Gastroesophageal sphincter (tissue), 4 donors: ENCODE measurements at regions not wholly inside any gene's neighbourhood (a gene's known extent, or its start where the extent isn't known, plus 50 kb on each side); places are given as distances from the start of the nearest gene placed in this dataset.

ENCODE experiments used
- ATAC-seq: fragments of 150-250 bp; one replicate; pipeline ENCODE4 v1.9.1; 2016; ENCODE audit warnings: mild to moderate bottlenecking, moderate library complexity
- H3K27ac ChIP-seq, 4 donors: fragments of 200-600 bp; sonication (generic) in 3 of 4; 1 replicate in 3 of 4; 2 replicates in 1 of 4; pipeline ENCODE4 v1.5.1; 2016 to 2019
- H3K27me3 ChIP-seq: fragments of 200-600 bp; sonication (generic); one replicate; pipeline ENCODE4 v1.5.1; 2019
- H3K36me3 ChIP-seq, 2 donors: fragments of 200-600 bp; sonication (generic); one replicate each; pipeline ENCODE4 v1.5.1; 2019; ENCODE audit warnings: control low read depth in 1 of 2
- H3K4me1 ChIP-seq, 3 donors: fragments of 200-600 bp; sonication (generic); 1 replicate in 2 of 3; 2 replicates in 1 of 3; pipeline ENCODE4 v1.5.1; 2016 to 2019; ENCODE audit warnings: control low read depth in 2 of 3
- H3K4me3 ChIP-seq, 2 donors: fragments of 200-600 bp; sonication (generic); one replicate each; pipeline ENCODE4 v1.5.1; 2019; ENCODE audit warnings: mild to moderate bottlenecking in 1 of 2, moderate library complexity in 1 of 2
- H3K9me3 ChIP-seq, 3 donors: fragments of 200-600 bp; sonication (generic); one replicate each; pipeline ENCODE4 v1.5.1; 2017 to 2019; ENCODE audit warnings: control low read depth in 2 of 3
- EP300 ChIP-seq: sonication (generic); formaldehyde crosslinking; IDR thresholded peaks from one replicate; pipeline ENCODE4 v1.6.1; 2017; ENCODE audit warnings: antibody characterized with exemption, mild to moderate bottlenecking
- POLR2A ChIP-seq, 2 donors: fragments of 450-650 bp; IDR thresholded peaks; one replicate each; pipeline ENCODE4 v1.6.1; 2017; ENCODE audit warnings: antibody characterized with exemption in 2 of 2, mild to moderate bottlenecking in 2 of 2, moderate library complexity in 1 of 2
- POLR2AphosphoS5 ChIP-seq: sonication (generic); formaldehyde crosslinking; IDR thresholded peaks from one replicate; pipeline ENCODE4 v1.6.1; 2017; ENCODE audit warnings: antibody characterized with exemption
- WGBS, 2 donors: methylation state at CpG; one replicate each; pipeline ENCODE4 v1.1.5; 2018; ENCODE audit warnings: low coverage in 1 of 2; 5-methylcytosine and 5-hydroxymethylcytosine counted together
- TF ChIP-seq, protein P1 (sequence below), 4 experiments: fragments of 200-600 bp in 2 of 4; fragments of 450-650 bp in 2 of 4; sonication (generic) in 1 of 4; IDR thresholded peaks; one replicate each; pipeline ENCODE4 v1.5.1; 2017 to 2019; ENCODE audit warnings: antibody characterized with exemption in 4 of 4, mild to moderate bottlenecking in 2 of 4, moderate library complexity in 2 of 4

GRCh38 chr14:84410344-84410743 lies 1119.6 kb upstream of the FLRT2 start:
- ATAC-seq = no peak
- Histone ChIP-seq H3K9me3 (peaks cover 0 to 17% (median 0%) of the 10 kb centered on the region in 3 donors), H3K27ac (no peak overlapping the region), H3K4me1 (no peaks in the 10 kb centered on the region), H3K27me3 (no peaks in the 10 kb centered on the region), H3K36me3 (no peaks in the 10 kb centered on the region), H3K4me3 (no peak overlapping the region)
- TF ChIP-seq POLR2A (IDR thresholded peaks at IDR 0.05) (no peak), POLR2AphosphoS5 (no peak), EP300 (no peak)
- TF ChIP-seq, protein P1, sequence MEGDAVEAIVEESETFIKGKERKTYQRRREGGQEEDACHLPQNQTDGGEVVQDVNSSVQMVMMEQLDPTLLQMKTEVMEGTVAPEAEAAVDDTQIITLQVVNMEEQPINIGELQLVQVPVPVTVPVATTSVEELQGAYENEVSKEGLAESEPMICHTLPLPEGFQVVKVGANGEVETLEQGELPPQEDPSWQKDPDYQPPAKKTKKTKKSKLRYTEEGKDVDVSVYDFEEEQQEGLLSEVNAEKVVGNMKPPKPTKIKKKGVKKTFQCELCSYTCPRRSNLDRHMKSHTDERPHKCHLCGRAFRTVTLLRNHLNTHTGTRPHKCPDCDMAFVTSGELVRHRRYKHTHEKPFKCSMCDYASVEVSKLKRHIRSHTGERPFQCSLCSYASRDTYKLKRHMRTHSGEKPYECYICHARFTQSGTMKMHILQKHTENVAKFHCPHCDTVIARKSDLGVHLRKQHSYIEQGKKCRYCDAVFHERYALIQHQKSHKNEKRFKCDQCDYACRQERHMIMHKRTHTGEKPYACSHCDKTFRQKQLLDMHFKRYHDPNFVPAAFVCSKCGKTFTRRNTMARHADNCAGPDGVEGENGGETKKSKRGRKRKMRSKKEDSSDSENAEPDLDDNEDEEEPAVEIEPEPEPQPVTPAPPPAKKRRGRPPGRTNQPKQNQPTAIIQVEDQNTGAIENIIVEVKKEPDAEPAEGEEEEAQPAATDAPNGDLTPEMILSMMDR (IDR thresholded peaks at IDR 0.05) = no peak
- 89 to 91% methylated on average over 3 of the region's 3 CpGs for WGBS, 2 donors

DNA sequence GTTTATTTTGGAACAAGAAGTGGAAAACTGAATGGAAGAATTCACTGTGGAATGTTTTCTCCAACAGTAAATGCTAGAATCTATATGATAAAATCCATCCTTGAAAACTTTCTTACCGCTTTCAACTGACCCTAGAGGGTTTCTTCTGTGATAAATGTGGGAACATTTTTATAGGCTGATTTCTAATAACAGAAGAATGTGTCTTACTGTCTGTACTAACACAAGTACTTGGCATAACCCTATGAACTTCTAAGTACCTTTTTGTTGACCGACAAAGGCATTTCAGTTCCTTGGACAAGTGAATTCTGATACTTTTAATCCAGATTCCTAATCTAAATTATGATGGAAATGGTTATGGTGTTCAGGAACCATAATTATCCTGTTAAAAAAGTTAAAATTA lies 1109.7 kb upstream of the FLRT2 start:
- TF ChIP-seq POLR2AphosphoS5 = no peak
- no peak for TF ChIP-seq EP300
- TF ChIP-seq, protein P1 (IDR thresholded peaks at IDR 0.05) = no peak
- no peak for TF ChIP-seq POLR2A (IDR thresholded peaks at IDR 0.05)
- no peak for ATAC-seq
- 38 to 78% methylated on average over 2 of the region's 2 CpGs for WGBS, 2 donors

DNA sequence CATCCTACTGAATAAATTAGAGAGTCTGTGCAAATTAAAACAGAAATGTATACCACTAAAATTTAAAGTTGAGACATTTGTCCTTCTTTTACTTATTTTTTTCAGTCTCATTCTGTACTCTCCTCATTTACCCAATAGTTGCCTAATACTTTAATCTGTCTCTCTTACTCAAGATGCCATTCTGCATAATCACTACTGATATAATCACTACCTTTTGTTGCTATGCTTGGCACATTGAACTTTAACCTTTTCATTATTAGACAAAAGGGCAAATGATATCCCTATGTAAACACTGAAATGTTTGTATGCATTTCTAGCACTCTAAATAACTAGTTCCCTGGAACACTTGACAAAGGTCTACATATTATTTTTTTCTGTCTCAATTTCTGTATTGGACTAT lies 1108.3 kb upstream of the FLRT2 start:
- H3K27ac ChIP-seq = no peak overlapping the region
- H3K4me1 ChIP-seq = no peaks in the 10 kb centered on the region
- peaks cover 0 to 6% (median 0%) of the 10 kb centered on the region in 3 donors for H3K9me3 ChIP-seq
- TF ChIP-seq, protein P1 (IDR thresholded peaks at IDR 0.05) = no peak
- TF ChIP-seq POLR2A (IDR thresholded peaks at IDR 0.05) (no peak), POLR2AphosphoS5 (no peak), EP300 (no peak)
- H3K27me3 ChIP-seq = no peaks in the 10 kb centered on the region
- H3K36me3 ChIP-seq = no peaks in the 10 kb centered on the region
- no peak for ATAC-seq
- H3K4me3 ChIP-seq = no peak overlapping the region

More for the DNA sequence above, 1109.7 kb upstream of the FLRT2 start:
- Histone ChIP-seq H3K9me3 (peaks cover 0 to 6% (median 0%) of the 10 kb centered on the region in 3 donors), H3K36me3 (no peaks in the 10 kb centered on the region), H3K27me3 (no peaks in the 10 kb centered on the region), H3K27ac (no peak overlapping the region), H3K4me1 (no peaks in the 10 kb centered on the region), H3K4me3 (no peak overlapping the region)

DNA sequence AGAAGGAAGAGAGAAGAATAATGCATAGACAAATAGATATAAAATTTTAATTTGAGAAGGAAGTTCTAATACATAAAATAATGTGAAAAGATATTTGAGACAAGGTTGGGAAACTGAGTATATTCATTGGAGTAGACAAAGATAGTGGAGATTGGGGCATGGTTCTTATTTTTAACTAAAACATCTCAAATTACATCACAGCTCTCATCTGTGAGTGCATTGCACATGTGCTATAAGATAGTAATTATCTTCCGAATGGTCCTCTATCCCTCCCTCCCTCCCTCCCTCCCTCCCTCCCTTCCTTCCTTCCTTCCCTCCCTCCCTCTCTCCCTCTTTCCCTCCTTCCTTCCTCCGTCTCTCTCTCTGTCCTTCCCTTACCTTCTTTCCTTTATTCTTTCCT lies 1104.0 kb upstream of the FLRT2 start:
- H3K27me3 ChIP-seq = no peaks in the 10 kb centered on the region
- TF ChIP-seq POLR2AphosphoS5 = no peak
- no peak for TF ChIP-seq POLR2A (IDR thresholded peaks at IDR 0.05)
- TF ChIP-seq, protein P1 (IDR thresholded peaks at IDR 0.05) = no peak
- TF ChIP-seq EP300 = no peak
- H3K36me3 ChIP-seq = no peaks in the 10 kb centered on the region
- H3K27ac ChIP-seq = no peak overlapping the region
- no peaks in the 10 kb centered on the region for H3K4me1 ChIP-seq
- no peak for ATAC-seq
- no peak overlapping the region for H3K4me3 ChIP-seq
- no peaks in the 10 kb centered on the region for H3K9me3 ChIP-seq
- 78% methylated on average over 2 of the region's 2 CpGs; no CpG with 5 or more reads in 1 of the 2 donors for WGBS, 2 donors

DNA sequence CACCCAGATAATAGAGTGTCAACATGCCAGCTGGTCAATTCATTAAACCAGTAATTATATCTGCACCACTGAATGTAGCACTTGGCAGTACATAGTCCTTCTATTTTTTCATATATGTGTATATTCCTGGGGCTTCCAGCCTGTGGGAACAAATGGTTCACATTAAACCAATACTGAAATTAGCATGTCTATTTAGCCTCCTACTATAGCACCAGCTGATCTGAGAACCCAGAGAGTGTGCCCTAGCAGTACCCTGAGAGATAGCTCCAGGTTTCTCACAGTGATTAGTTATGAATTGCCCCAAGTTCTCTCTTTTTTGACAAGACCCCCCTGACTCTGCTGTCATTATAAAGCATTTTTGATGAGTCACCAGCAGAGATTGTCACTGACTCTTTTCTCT lies 1097.3 kb upstream of the FLRT2 start:
- H3K4me3 ChIP-seq = no peak overlapping the region
- H3K27me3 ChIP-seq = no peaks in the 10 kb centered on the region
- ATAC-seq = no peak
- no peaks in the 10 kb centered on the region for H3K36me3 ChIP-seq
- TF ChIP-seq, protein P1 (IDR thresholded peaks at IDR 0.05) = no peak
- no peak for TF ChIP-seq POLR2AphosphoS5
- TF ChIP-seq EP300 = no peak
- no peak for TF ChIP-seq POLR2A (IDR thresholded peaks at IDR 0.05)
- H3K9me3 ChIP-seq = no peaks in the 10 kb centered on the region
- no peaks in the 10 kb centered on the region for H3K4me1 ChIP-seq
- H3K27ac ChIP-seq = no peak overlapping the region
